ENCODE measurements at regions not wholly inside any gene's neighbourhood (a gene's known extent, or its start where the extent isn't known, plus 50 kb on each side); places are given as distances from the start of the nearest gene placed in this dataset.

DNA sequence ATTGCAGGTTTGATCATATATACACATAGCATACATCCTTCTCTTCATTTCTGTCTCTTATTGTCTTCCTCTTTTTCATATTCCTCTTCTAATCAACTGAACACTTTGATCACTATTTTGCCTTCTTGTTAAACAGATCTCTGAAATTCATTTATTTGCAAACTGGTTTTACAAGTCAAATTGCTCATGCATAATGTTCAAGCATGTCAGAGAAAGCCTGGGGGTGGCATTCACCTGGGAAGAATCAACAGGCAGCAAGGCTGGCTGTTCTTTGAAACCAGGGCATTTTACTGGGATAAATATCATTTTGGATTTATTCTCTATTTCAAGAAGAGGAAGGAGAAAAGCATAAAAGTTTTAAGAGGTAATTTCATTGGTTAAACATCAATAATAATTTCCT lies 66.9 kb upstream of the LRATD1 start:
- no peak for DNase-seq (ENCODE audit: low read depth, low spot score)
- H3K9ac ChIP-seq (ENCODE audit: insufficient read length, low read depth): no peak overlapping the region
- H3K4me3 ChIP-seq (ENCODE audit: insufficient read length, low read depth): no peak overlapping the region
- H3K36me3 ChIP-seq (ENCODE audit: insufficient read depth, insufficient read length, low read length): no peaks in the 10 kb centered on the region
- TF ChIP-seq YY1 (IDR thresholded peaks at IDR 0.05; ENCODE audit: insufficient read depth, insufficient read length) (no peak), SUZ12 (IDR thresholded peaks at IDR 0.05; ENCODE audit: extremely low read depth, insufficient read depth, insufficient read length) (no peak), ZNF274 (IDR thresholded peaks at IDR 0.05; ENCODE audit: low read depth, low read length) (no peak)
- H3K4me1 ChIP-seq (ENCODE audit: insufficient read depth, insufficient read length): no peaks in the 10 kb centered on the region
- H3K9me3 ChIP-seq (ENCODE audit: insufficient read depth, low read length): no peaks in the 10 kb centered on the region
- no peaks in the 10 kb centered on the region for H3K27me3 ChIP-seq (ENCODE audit: insufficient read depth, insufficient read length)

DNA sequence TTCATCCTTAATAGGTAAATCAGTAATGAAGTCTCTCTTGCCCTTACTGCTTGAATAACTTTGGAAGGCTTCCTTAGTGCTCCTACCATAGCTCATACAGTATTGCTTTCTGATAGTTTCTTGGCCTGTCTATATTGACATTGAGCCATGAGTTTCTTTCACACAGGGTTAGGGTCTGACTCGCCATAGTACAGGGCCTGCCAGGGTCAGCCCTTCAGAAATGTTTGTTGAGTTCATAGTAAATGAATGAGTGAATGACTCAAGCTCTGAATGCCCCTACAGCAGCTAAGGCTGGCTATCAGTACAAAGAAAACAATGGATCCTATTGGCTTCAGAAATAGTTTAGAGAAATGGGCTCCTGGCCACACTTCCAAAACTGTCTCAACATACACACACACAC lies 65.0 kb upstream of the LRATD1 start:
- Histone ChIP-seq H3K9ac (ENCODE audit: insufficient read length, low read depth) (no peak overlapping the region), H3K9me3 (ENCODE audit: insufficient read depth, low read length) (no peaks in the 10 kb centered on the region), H3K27me3 (ENCODE audit: insufficient read depth, insufficient read length) (no peaks in the 10 kb centered on the region), H3K36me3 (ENCODE audit: insufficient read depth, insufficient read length, low read length) (no peaks in the 10 kb centered on the region), H3K4me3 (ENCODE audit: insufficient read length, low read depth) (no peak overlapping the region), H3K4me1 (ENCODE audit: insufficient read depth, insufficient read length) (no peaks in the 10 kb centered on the region)
- DNase-seq (ENCODE audit: low read depth, low spot score): no peak
- TF ChIP-seq YY1 (IDR thresholded peaks at IDR 0.05; ENCODE audit: insufficient read depth, insufficient read length) (no peak), SUZ12 (IDR thresholded peaks at IDR 0.05; ENCODE audit: extremely low read depth, insufficient read depth, insufficient read length) (no peak), ZNF274 (IDR thresholded peaks at IDR 0.05; ENCODE audit: low read depth, low read length) (no peak)

DNA sequence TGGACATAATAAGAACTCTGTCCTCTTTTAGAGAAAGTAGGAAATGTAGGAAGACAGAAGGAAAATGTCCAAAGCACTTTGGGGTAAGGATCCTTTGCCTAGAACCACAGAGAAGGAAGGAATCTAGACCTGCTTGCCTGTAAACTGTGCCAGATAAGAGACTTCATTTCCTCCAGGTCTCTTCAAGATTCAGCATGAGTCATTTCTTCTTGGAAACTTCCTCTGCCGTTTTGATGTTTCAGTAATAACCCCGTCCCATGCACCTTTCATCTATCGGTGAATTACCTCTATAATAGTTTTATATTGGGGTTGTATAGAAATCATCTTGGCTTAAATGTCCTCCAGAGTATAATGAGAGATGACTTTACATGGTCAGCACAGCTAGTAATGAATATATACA lies 63.2 kb upstream of the LRATD1 start:
- no peak overlapping the region for H3K4me3 ChIP-seq (ENCODE audit: insufficient read length, low read depth)
- no peaks in the 10 kb centered on the region for H3K27me3 ChIP-seq (ENCODE audit: insufficient read depth, insufficient read length)
- no peak overlapping the region for H3K9ac ChIP-seq (ENCODE audit: insufficient read length, low read depth)
- DNase-seq (ENCODE audit: low read depth, low spot score): no peak
- H3K9me3 ChIP-seq (ENCODE audit: insufficient read depth, low read length): no peaks in the 10 kb centered on the region
- no peaks in the 10 kb centered on the region for H3K4me1 ChIP-seq (ENCODE audit: insufficient read depth, insufficient read length)
- TF ChIP-seq ZNF274 (IDR thresholded peaks at IDR 0.05; ENCODE audit: low read depth, low read length) (no peak), SUZ12 (IDR thresholded peaks at IDR 0.05; ENCODE audit: extremely low read depth, insufficient read depth, insufficient read length) (no peak), YY1 (IDR thresholded peaks at IDR 0.05; ENCODE audit: insufficient read depth, insufficient read length) (no peak)
- no peaks in the 10 kb centered on the region for H3K36me3 ChIP-seq (ENCODE audit: insufficient read depth, insufficient read length, low read length)

DNA sequence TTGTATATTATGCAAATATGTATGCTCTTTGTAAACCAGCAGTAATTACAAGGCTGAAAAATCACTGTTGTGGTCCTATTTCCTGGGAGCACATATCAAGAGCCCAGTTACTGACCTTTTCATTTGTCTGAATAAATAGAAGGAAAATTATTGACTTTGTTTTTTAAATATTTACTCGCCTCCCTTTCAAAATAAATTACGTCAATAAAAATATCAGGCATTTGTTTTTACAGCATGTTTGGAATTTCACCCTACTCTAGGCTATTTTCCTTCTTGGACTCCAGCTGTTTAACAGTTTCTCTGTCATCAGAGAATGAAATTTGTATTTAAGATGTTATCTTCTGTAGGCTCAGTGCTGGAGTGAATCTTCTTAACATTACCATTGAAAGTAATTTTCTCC lies 59.9 kb upstream of the LRATD1 start:
- no peak overlapping the region for H3K4me3 ChIP-seq (ENCODE audit: insufficient read length, low read depth)

DNA sequence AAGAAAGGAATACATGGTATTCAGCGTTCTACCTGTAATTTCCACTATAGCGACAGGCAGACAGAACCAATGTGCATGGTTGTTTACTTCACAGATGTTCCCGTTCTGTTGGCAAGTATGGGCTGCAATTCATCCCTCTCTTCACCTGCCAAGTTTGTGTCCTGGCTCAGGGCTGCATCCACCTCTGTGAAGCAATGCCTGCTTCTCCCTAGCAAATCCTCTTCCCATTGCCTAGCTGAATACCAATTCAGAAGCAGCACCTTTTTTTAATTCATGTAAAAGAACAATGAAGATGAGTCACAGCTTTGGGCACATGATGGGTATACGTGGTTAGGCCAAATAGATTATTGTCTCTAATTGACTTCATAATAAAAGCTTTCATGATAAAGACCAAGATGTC lies 54.7 kb upstream of the LRATD1 start:
- no peaks in the 10 kb centered on the region for H3K27me3 ChIP-seq (ENCODE audit: insufficient read depth, insufficient read length)
- TF ChIP-seq YY1 (IDR thresholded peaks at IDR 0.05; ENCODE audit: insufficient read depth, insufficient read length) (no peak), ZNF274 (IDR thresholded peaks at IDR 0.05; ENCODE audit: low read depth, low read length) (no peak), SUZ12 (IDR thresholded peaks at IDR 0.05; ENCODE audit: extremely low read depth, insufficient read depth, insufficient read length) (no peak)
- H3K9ac ChIP-seq (ENCODE audit: insufficient read length, low read depth): no peak overlapping the region
- H3K9me3 ChIP-seq (ENCODE audit: insufficient read depth, low read length): no peaks in the 10 kb centered on the region
- no peak overlapping the region for H3K4me3 ChIP-seq (ENCODE audit: insufficient read length, low read depth)
- no peaks in the 10 kb centered on the region for H3K36me3 ChIP-seq (ENCODE audit: insufficient read depth, insufficient read length, low read length)
- no peak for DNase-seq (ENCODE audit: low read depth, low spot score)
- H3K4me1 ChIP-seq (ENCODE audit: insufficient read depth, insufficient read length): no peaks in the 10 kb centered on the region

More for the DNA sequence above, 59.9 kb upstream of the LRATD1 start:
- Histone ChIP-seq H3K9ac (ENCODE audit: insufficient read length, low read depth) (no peak overlapping the region), H3K9me3 (ENCODE audit: insufficient read depth, low read length) (no peaks in the 10 kb centered on the region), H3K36me3 (ENCODE audit: insufficient read depth, insufficient read length, low read length) (no peaks in the 10 kb centered on the region), H3K27me3 (ENCODE audit: insufficient read depth, insufficient read length) (no peaks in the 10 kb centered on the region), H3K4me1 (ENCODE audit: insufficient read depth, insufficient read length) (no peaks in the 10 kb centered on the region)
- TF ChIP-seq ZNF274 (IDR thresholded peaks at IDR 0.05; ENCODE audit: low read depth, low read length): no peak
- no peak for TF ChIP-seq YY1 (IDR thresholded peaks at IDR 0.05; ENCODE audit: insufficient read depth, insufficient read length)
- no peak for TF ChIP-seq SUZ12 (IDR thresholded peaks at IDR 0.05; ENCODE audit: extremely low read depth, insufficient read depth, insufficient read length)
- no peak for DNase-seq (ENCODE audit: low read depth, low spot score)

All from NT2/D1 (cell line).